ENCODE measurements at regions not wholly inside any gene's neighbourhood (a gene's known extent, or its start where the extent isn't known, plus 50 kb on each side); places are given as distances from the start of the nearest gene placed in this dataset.

DNA sequence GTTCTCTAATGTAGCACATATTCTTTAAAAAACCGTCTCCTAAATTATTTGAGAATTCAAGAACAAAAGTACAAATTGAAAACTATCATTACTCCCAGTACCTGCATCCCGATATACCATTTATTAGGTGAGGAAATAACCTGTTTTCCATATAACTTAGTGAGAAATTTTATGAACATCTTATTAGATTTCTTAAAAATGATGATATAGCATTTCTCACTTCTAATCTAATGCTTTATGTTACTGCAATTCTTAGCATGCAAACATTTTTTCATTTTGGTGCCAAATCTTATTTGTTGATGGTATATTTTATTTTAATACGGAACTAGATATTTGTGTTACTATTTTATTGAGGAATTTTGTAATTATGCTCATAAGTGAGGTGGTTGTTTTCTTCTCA is 1321.3 kb upstream of the SLC10A2 start:
- Histone ChIP-seq H3K9me3 (replicated peaks) (peaks cover 5% of the 10 kb centered on the region), H3K36me3 (no peaks in the 10 kb centered on the region), H3K4me1 (no peaks in the 10 kb centered on the region), H3K4me3 (no peak overlapping the region), H3K27me3 (ENCODE audit: low read depth) (no peaks in the 10 kb centered on the region), H3K27ac (replicated peaks) (no peak overlapping the region)
- intact Hi-C loops (cut with micrococcal nuclease) = no loop called here
- TF ChIP-seq, protein P1, sequence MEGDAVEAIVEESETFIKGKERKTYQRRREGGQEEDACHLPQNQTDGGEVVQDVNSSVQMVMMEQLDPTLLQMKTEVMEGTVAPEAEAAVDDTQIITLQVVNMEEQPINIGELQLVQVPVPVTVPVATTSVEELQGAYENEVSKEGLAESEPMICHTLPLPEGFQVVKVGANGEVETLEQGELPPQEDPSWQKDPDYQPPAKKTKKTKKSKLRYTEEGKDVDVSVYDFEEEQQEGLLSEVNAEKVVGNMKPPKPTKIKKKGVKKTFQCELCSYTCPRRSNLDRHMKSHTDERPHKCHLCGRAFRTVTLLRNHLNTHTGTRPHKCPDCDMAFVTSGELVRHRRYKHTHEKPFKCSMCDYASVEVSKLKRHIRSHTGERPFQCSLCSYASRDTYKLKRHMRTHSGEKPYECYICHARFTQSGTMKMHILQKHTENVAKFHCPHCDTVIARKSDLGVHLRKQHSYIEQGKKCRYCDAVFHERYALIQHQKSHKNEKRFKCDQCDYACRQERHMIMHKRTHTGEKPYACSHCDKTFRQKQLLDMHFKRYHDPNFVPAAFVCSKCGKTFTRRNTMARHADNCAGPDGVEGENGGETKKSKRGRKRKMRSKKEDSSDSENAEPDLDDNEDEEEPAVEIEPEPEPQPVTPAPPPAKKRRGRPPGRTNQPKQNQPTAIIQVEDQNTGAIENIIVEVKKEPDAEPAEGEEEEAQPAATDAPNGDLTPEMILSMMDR (IDR thresholded peaks at IDR 0.05; ENCODE audit: borderline replicate concordance) = no peak
- DNase-seq = no peak

DNA sequence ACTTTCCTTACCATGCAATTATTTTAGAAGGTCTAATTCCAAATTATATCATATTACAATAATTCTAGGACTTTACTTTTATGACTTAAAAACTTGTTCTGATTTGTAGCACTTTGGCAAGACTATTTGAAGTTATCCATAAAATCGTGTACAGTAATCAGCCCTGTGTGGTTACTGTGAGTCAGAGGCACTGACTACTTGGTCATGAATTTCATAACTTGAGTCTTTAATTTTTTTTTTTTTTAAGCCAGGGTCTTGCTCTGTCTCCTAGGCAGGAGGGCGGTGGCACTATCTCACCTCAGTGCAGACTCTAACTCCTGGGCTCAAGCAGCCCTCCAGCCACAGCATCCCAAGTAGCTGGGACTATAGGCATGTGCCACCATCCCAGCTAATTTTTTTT is 1319.2 kb upstream of the SLC10A2 start:
- Histone ChIP-seq H3K27ac (replicated peaks) (no peak overlapping the region), H3K4me1 (no peaks in the 10 kb centered on the region), H3K36me3 (no peaks in the 10 kb centered on the region), H3K9me3 (replicated peaks) (peaks cover 5% of the 10 kb centered on the region), H3K27me3 (ENCODE audit: low read depth) (no peaks in the 10 kb centered on the region), H3K4me3 (no peak overlapping the region)
- intact Hi-C loops (cut with micrococcal nuclease) = no loop called here
- no peak for DNase-seq
- TF ChIP-seq, protein P1 (IDR thresholded peaks at IDR 0.05; ENCODE audit: borderline replicate concordance) = no peak

DNA sequence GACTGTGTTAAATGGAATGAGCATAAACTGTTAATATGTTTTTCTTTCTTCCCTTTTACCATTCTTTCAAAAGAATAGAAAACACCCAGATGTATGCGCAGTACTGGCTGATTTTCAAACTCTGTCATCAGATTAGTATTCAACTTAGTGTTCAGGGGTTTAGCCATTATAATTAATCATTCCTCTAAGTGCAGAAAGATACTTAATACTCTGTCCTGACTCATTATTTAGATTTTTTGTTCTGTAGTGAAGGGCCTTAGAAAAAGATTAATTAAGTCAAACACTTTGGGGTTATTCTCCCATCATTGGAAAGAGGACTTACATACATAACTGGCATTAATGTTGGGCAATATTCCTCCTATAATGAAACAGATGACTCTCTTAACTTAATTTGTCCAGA is 1316.7 kb upstream of the SLC10A2 start:
- no peaks in the 10 kb centered on the region for H3K36me3 ChIP-seq
- no peaks in the 10 kb centered on the region for H3K4me1 ChIP-seq
- H3K27ac ChIP-seq (replicated peaks) = no peak overlapping the region
- H3K27me3 ChIP-seq (ENCODE audit: low read depth) = no peaks in the 10 kb centered on the region
- no peaks in the 10 kb centered on the region for H3K9me3 ChIP-seq (replicated peaks)
- TF ChIP-seq, protein P1 (IDR thresholded peaks at IDR 0.05; ENCODE audit: borderline replicate concordance) = no peak
- H3K4me3 ChIP-seq = no peak overlapping the region
- no peak for DNase-seq
- intact Hi-C loops (cut with micrococcal nuclease) = no loop called here

DNA sequence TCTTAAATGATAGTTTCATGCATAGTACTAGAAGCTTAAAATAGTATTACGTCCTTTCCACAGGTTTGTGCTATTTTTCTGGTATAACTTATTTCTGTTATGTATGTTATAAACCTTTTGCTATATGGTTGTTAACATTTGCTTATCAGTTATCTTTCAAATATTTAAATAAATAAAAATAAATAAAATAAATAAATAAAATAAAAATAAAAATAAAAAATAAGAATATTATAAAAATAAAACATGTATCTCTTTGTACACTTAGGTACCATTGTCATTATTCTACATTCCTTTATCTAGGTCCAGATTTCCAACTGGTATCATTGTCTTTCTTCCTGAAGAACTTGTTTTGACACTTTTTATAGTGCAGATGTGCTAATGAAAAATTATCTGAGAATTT is 1310.4 kb upstream of the SLC10A2 start:
- no peaks in the 10 kb centered on the region for H3K36me3 ChIP-seq
- H3K27ac ChIP-seq (replicated peaks) = no peak overlapping the region
- H3K4me1 ChIP-seq = no peaks in the 10 kb centered on the region
- no peak overlapping the region for H3K4me3 ChIP-seq
- intact Hi-C loops (cut with micrococcal nuclease) = no loop called here
- DNase-seq = no peak
- TF ChIP-seq, protein P1 (IDR thresholded peaks at IDR 0.05; ENCODE audit: borderline replicate concordance) = no peak
- H3K9me3 ChIP-seq (replicated peaks) = no peaks in the 10 kb centered on the region
- H3K27me3 ChIP-seq (ENCODE audit: low read depth) = no peaks in the 10 kb centered on the region

DNA sequence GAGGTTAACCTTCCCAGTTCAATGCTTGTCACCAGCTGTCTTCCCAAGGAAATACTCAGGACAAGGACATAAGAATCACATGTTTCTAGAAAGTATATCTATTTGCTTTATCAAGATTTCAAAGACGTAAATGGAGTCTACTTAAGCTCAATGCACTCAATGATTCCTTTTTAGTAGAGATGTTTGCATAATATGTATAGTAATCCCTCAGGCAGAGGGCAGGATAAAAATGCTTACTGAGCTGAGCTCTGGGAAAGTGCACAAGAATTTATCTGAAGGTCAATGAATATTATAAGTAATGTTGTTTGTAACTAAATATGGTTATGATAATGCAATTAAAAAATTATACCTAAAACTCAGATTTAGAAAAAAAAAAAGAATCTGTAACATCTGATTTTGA is 1309.4 kb upstream of the SLC10A2 start:
- no peaks in the 10 kb centered on the region for H3K9me3 ChIP-seq (replicated peaks)
- no peaks in the 10 kb centered on the region for H3K4me1 ChIP-seq
- H3K27me3 ChIP-seq (ENCODE audit: low read depth) = no peaks in the 10 kb centered on the region
- DNase-seq = no peak
- TF ChIP-seq, protein P1 (IDR thresholded peaks at IDR 0.05; ENCODE audit: borderline replicate concordance) = no peak
- H3K4me3 ChIP-seq = no peak overlapping the region
- H3K36me3 ChIP-seq = no peaks in the 10 kb centered on the region
- intact Hi-C loops (cut with micrococcal nuclease) = no loop called here
- no peak overlapping the region for H3K27ac ChIP-seq (replicated peaks)
